Bone marrow (tissue), 2 donors: ENCODE measurements at regions not wholly inside any gene's neighbourhood (a gene's known extent, or its start where the extent isn't known, plus 50 kb on each side); places are given as distances from the start of the nearest gene placed in this dataset.
"Not testable (repeated sequence)": the region's sequence is repeated elsewhere in the genome, so short reads cannot be mapped to it uniquely, and the experiment has no call there.

Experiments used
- DNase-seq, 2 donors: peaks; one replicate each; lab custom pipeline; 2025; lab: John Stamatoyannopoulos, UW

GRCh38 chr4:126440297-126440696 is 1125.5 kb downstream of the FAT4 start:
- no peak for DNase-seq

GRCh38 chr4:126441173-126442035 is 1126.6 kb downstream of the FAT4 start:
- no peak for DNase-seq

- DNase-seq = no peak
These were observed 1130.8 kb downstream of the FAT4 start for GRCh38 chr4:126445596-126445995.

- no peak for DNase-seq
These were observed 1132.2 kb downstream of the FAT4 start for GRCh38 chr4:126446917-126447316.

GRCh38 chr4:126448086-126448845 is 1133.5 kb downstream of the FAT4 start:
- DNase-seq = no peak

GRCh38 chr4:126451237-126451873 is 1136.6 kb downstream of the FAT4 start:
- DNase-seq = no peak

GRCh38 chr4:126455865-126456264 is 1141.1 kb downstream of the FAT4 start:
- no peak for DNase-seq

GRCh38 chr4:126458993-126459392 is 1144.2 kb downstream of the FAT4 start:
- no peak for DNase-seq

- DNase-seq = no peak
These were observed 1150.6 kb downstream of the FAT4 start for GRCh38 chr4:126465341-126465740.

GRCh38 chr4:126466848-126467247 is 1152.1 kb downstream of the FAT4 start:
- no peak for DNase-seq

- DNase-seq = no peak
These were observed 1153.4 kb downstream of the FAT4 start for GRCh38 chr4:126468144-126468543.

- no peak for DNase-seq
These were observed 1156.1 kb downstream of the FAT4 start for GRCh38 chr4:126470862-126471261.

GRCh38 chr4:126475730-126476129 is 1157.0 kb upstream of the INTU start:
- DNase-seq = no peak

GRCh38 chr4:126479709-126480108 is 1153.0 kb upstream of the INTU start:
- no peak for DNase-seq

GRCh38 chr4:126482311-126482710 is 1150.4 kb upstream of the INTU start:
- DNase-seq = no peak

GRCh38 chr4:126486377-126486776 is 1146.4 kb upstream of the INTU start:
- DNase-seq = no peak

GRCh38 chr4:126489826-126490463 is 1142.8 kb upstream of the INTU start:
- DNase-seq = no peak

- DNase-seq = no peak
These were observed 1137.5 kb upstream of the INTU start for GRCh38 chr4:126495163-126495752.

GRCh38 chr4:126512979-126513378 is 1119.8 kb upstream of the INTU start:
- DNase-seq = no peak

GRCh38 chr4:126513596-126513995 is 1119.2 kb upstream of the INTU start:
- DNase-seq = no peak

GRCh38 chr4:126520731-126521130 is 1112.0 kb upstream of the INTU start:
- DNase-seq = no peak

GRCh38 chr4:126525400-126525799 is 1107.4 kb upstream of the INTU start:
- not testable (repeated sequence) for DNase-seq
